ENCODE measurements at regions not wholly inside any gene's neighbourhood (a gene's known extent, or its start where the extent isn't known, plus 50 kb on each side); places are given as distances from the start of the nearest gene placed in this dataset. TPM values are rescaled to one million over a fixed set of nuclear protein-coding genes. Genes with fewer than 3 reads are reported as not detected.

- no peak overlapping the region for H3K27ac ChIP-seq (ENCODE audit: low read depth)
- no peaks in the 10 kb centered on the region for H3K36me3 ChIP-seq (ENCODE audit: insufficient read depth)
- no peaks in the 10 kb centered on the region for H3K4me1 ChIP-seq (ENCODE audit: insufficient read depth)
- no peak for DNase-seq (ENCODE audit: extremely low spot score)
- no peak overlapping the region for H3K4me3 ChIP-seq (ENCODE audit: low read depth, low read length)
Measured at GRCh38 chr13:99628442-99628841, 127.2 kb downstream of the TM9SF2 start.

DNA sequence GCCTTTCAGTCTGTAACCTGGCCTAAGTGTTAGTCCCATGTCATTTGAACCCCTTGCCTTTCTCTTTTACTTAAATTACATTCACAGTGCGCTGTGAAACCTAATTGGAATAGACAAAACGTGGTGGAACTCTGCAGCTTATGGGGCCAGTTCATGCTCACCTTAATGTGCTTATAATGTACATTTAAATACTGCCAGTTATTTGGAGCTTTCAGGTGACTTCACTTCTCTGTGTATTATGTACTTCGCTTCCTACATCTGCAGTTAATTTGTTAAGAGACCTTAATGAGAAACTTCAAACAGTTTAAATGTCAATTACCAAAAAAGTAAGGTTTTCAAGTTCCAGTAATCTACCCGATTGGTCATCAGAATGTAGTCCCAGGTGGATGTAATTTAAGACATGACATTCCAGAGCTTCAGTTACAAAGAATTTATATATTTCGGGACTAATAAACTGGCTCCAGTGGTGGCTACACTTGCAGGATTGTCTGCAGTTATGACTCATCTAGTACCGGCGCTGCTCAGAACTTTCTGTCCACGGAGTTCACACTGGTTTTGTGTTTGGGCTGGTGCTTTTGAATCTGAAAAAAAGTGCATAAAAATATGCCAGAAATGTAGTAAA, 125.3 kb downstream of the TM9SF2 start:
- no peaks in the 10 kb centered on the region for H3K4me1 ChIP-seq (ENCODE audit: insufficient read depth)
- H3K27ac ChIP-seq (ENCODE audit: low read depth) = no peak overlapping the region

GRCh38 chr13:99624936-99625540, 123.8 kb downstream of the TM9SF2 start:
- WGBS = 78% methylated on average over 12 of the region's 12 CpGs
- Histone ChIP-seq H3K27ac (ENCODE audit: low read depth) (no peak overlapping the region), H3K36me3 (ENCODE audit: insufficient read depth) (no peaks in the 10 kb centered on the region), H3K4me3 (ENCODE audit: low read depth, low read length) (no peak overlapping the region), H3K4me1 (ENCODE audit: insufficient read depth) (no peaks in the 10 kb centered on the region)
- DNase-seq (ENCODE audit: extremely low spot score) = no peak

More for the DNA sequence above, 125.3 kb downstream of the TM9SF2 start:
- no peak for DNase-seq (ENCODE audit: extremely low spot score)
- 66% methylated on average over 8 of the region's 8 CpGs for WGBS
- no peak overlapping the region for H3K4me3 ChIP-seq (ENCODE audit: low read depth, low read length)
- H3K36me3 ChIP-seq (ENCODE audit: insufficient read depth) = no peaks in the 10 kb centered on the region

- H3K4me3 ChIP-seq (ENCODE audit: low read depth, low read length) = no peak overlapping the region
- WGBS = 84% methylated on average over 3 of the region's 3 CpGs
- H3K36me3 ChIP-seq (ENCODE audit: insufficient read depth) = no peaks in the 10 kb centered on the region
- no peaks in the 10 kb centered on the region for H3K4me1 ChIP-seq (ENCODE audit: insufficient read depth)
- H3K27ac ChIP-seq (ENCODE audit: low read depth) = no peak overlapping the region
- DNase-seq (ENCODE audit: extremely low spot score) = no peak
Measured at GRCh38 chr13:99620806-99621205, 119.5 kb downstream of the TM9SF2 start.

- no peak for DNase-seq (ENCODE audit: extremely low spot score)
- Histone ChIP-seq H3K4me3 (ENCODE audit: low read depth, low read length) (no peak overlapping the region), H3K36me3 (ENCODE audit: insufficient read depth) (no peaks in the 10 kb centered on the region), H3K27ac (ENCODE audit: low read depth) (no peak overlapping the region), H3K4me1 (ENCODE audit: insufficient read depth) (no peaks in the 10 kb centered on the region)
- WGBS = 97% methylated on average over 2 of the region's 2 CpGs
Measured at GRCh38 chr13:99619207-99619606, 117.9 kb downstream of the TM9SF2 start.

DNA sequence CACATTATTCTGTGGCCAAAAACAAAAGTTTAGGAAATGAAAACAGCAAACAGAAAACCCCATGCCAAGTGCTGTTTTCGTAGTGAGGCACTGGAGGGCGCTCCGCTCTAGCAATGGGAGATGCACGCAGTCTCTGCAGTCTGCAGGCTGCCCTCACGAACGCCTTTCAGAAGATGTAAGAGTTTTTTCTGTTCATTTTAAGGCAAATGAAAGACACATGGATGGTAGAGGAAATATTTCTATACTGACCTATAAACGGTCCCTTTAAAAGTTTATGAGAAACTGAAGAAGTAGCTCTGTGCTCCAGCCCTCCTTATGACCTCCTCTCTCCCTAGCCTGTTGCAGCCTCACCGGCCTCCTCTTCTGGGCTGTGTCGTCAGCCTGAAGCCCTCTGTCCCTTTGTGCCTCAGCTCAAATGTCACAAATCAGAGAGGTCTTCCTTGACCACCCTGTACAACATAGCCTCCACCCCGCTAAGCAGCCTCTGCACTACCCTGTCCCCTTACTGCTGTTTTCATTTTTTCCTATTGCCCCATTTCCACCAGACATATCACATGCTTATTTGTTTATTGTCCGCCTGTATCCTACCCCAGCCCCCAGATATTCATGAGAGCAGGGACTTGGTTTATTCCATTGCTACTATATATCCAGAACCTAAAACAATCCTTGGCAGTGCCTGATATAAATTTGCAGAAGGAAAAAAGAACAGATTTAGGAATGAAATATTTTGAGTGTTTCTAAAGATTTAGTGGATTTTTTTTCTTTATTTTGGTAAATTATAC, 116.4 kb downstream of the TM9SF2 start:
- 44% methylated on average over 11 of the region's 11 CpGs for WGBS
- H3K27ac ChIP-seq (ENCODE audit: low read depth) = no peak overlapping the region
- no peaks in the 10 kb centered on the region for H3K4me1 ChIP-seq (ENCODE audit: insufficient read depth)
- DNase-seq (ENCODE audit: extremely low spot score) = no peak
- H3K4me3 ChIP-seq (ENCODE audit: low read depth, low read length) = no peak overlapping the region
- no peaks in the 10 kb centered on the region for H3K36me3 ChIP-seq (ENCODE audit: insufficient read depth)

DNA sequence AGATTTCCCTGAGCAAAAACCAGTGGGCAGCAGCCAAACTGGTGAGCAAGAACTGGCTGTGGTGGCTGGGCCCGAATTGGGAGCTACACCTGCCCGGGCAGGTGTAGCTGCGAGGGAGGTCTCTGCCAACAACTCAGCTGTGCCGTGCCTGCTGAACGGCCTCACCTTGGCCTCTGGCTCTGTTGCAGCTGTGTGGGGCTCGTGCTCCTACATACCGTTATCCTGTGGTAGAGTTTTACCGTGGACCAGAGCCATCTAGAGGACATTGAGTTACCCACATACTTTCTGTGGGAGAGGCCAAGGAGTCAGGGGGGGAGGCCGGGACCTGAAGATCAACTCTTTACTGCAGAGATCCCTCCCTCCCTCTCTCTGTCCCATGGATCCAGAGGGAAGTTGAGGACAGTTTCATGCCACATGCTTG, 113.2 kb downstream of the TM9SF2 start:
- WGBS = 46% methylated on average over 9 of the region's 9 CpGs
- DNase-seq (ENCODE audit: extremely low spot score) = no peak

More for the DNA sequence above, 113.2 kb downstream of the TM9SF2 start:
- H3K36me3 ChIP-seq (ENCODE audit: insufficient read depth) = no peaks in the 10 kb centered on the region
- no peak overlapping the region for H3K27ac ChIP-seq (ENCODE audit: low read depth)
- no peak overlapping the region for H3K4me3 ChIP-seq (ENCODE audit: low read depth, low read length)
- no peaks in the 10 kb centered on the region for H3K4me1 ChIP-seq (ENCODE audit: insufficient read depth)

Small RNA genes in the stretch of these regions (small RNA-seq; reads per million reads assigned to genes)
- gene MIR4306 (not detected), gene RF00402 (not detected)
